ENCODE measurements at regions not wholly inside any gene's neighbourhood (a gene's known extent, or its start where the extent isn't known, plus 50 kb on each side); places are given as distances from the start of the nearest gene placed in this dataset.

DNA sequence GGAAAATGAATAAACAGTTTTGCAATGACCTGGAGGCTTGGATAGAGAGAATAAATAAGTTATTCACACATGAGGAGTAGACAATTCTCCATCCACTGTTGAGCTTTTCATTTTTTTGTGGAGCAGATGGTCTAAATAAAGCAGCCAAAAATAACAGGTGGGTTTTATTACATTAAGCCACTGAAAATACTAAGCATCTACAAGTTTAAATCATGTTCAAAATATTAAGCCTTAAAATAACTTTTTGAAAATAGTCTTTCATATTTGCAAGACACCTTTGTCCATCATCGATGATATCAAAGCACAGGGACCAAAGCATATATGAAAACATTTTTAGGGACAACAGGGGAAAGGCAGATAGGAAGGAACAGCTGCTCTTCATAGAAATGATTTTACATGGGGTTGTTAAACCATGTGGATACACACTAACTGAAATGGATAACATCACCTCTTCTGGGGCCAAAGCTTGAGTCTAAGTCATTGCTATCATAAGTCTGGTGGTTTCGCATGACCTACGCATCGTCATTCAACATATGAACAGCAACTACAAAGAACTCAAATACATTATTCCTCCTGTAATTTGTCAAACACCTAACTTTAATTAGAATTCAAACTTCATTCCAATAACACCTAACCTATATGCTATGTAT lies 197.6 kb upstream of the CHST9 start:
- TF ChIP-seq, protein P1, sequence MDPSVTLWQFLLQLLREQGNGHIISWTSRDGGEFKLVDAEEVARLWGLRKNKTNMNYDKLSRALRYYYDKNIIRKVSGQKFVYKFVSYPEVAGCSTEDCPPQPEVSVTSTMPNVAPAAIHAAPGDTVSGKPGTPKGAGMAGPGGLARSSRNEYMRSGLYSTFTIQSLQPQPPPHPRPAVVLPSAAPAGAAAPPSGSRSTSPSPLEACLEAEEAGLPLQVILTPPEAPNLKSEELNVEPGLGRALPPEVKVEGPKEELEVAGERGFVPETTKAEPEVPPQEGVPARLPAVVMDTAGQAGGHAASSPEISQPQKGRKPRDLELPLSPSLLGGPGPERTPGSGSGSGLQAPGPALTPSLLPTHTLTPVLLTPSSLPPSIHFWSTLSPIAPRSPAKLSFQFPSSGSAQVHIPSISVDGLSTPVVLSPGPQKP (IDR thresholded peaks at IDR 0.05; ENCODE audit: borderline replicate concordance, low read depth, low read length), result no peak
- TF ChIP-seq, protein P2, sequence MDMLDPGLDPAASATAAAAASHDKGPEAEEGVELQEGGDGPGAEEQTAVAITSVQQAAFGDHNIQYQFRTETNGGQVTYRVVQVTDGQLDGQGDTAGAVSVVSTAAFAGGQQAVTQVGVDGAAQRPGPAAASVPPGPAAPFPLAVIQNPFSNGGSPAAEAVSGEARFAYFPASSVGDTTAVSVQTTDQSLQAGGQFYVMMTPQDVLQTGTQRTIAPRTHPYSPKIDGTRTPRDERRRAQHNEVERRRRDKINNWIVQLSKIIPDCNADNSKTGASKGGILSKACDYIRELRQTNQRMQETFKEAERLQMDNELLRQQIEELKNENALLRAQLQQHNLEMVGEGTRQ (IDR thresholded peaks at IDR 0.05; ENCODE audit: low read depth, low read length), result no peak
- TF ChIP-seq RAD21 (IDR thresholded peaks at IDR 0.05; ENCODE audit: low read length) (no peak), SMC3 (IDR thresholded peaks at IDR 0.05; ENCODE audit: low read depth, low read length) (no peak), MAZ (IDR thresholded peaks at IDR 0.05; ENCODE audit: borderline replicate concordance, low read depth, low read length) (no peak), POLR2A (IDR thresholded peaks at IDR 0.05; ENCODE audit: low read depth, low read length) (no peak), MAFK (IDR thresholded peaks at IDR 0.05; ENCODE audit: low read depth, low read length) (no peak), NFE2L2 (IDR thresholded peaks at IDR 0.05; ENCODE audit: low read depth, low read length) (no peak), CHD1 (IDR thresholded peaks at IDR 0.05; ENCODE audit: low read depth, low read length) (no peak), BHLHE40 (IDR thresholded peaks at IDR 0.05; ENCODE audit: low read depth, low read length) (no peak), RFX5 (IDR thresholded peaks at IDR 0.05; ENCODE audit: low read depth, low read length) (no peak)
- TF ChIP-seq, protein P3, sequence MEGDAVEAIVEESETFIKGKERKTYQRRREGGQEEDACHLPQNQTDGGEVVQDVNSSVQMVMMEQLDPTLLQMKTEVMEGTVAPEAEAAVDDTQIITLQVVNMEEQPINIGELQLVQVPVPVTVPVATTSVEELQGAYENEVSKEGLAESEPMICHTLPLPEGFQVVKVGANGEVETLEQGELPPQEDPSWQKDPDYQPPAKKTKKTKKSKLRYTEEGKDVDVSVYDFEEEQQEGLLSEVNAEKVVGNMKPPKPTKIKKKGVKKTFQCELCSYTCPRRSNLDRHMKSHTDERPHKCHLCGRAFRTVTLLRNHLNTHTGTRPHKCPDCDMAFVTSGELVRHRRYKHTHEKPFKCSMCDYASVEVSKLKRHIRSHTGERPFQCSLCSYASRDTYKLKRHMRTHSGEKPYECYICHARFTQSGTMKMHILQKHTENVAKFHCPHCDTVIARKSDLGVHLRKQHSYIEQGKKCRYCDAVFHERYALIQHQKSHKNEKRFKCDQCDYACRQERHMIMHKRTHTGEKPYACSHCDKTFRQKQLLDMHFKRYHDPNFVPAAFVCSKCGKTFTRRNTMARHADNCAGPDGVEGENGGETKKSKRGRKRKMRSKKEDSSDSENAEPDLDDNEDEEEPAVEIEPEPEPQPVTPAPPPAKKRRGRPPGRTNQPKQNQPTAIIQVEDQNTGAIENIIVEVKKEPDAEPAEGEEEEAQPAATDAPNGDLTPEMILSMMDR (conservative IDR thresholded peaks at IDR 0.05; ENCODE audit: low read depth, low read length), result no peak
